Heart left ventricle (tissue), 13 donors: ENCODE measurements at regions not wholly inside any gene's neighbourhood (a gene's known extent, or its start where the extent isn't known, plus 50 kb on each side); places are given as distances from the start of the nearest gene placed in this dataset.

Experiments
- POLR2A ChIP-seq, 2 donors: fragments of 450-650 bp; IDR thresholded peaks; one replicate each; pipeline ENCODE4 v1.6.1; 2017; ENCODE audit warnings: antibody characterized with exemption in 2 of 2, mild to moderate bottlenecking in 2 of 2, moderate library complexity in 2 of 2
- TF ChIP-seq, protein P1 (sequence below), 12 donors: fragments of 200-600 bp; sonication (generic) in 4 of 12; IDR thresholded peaks; one replicate each; pipeline versions ENCODE4 v1.5.0 to v1.8.0; 2018 to 2022; ENCODE audit warnings: antibody characterized with exemption in 12 of 12, mild to moderate bottlenecking in 5 of 12
- donor health status: ischemic (EF 13 %, LVEDD 7.1; RV severe dilation, severe dysfunction).
- donor health status: DM: no; HTN: yes; CAD: no.
- donor health status: DM: no; HTN: no; CAD: no.
- donor health status: ischemic (EF 25% LVEDD 6.9; RV normal size, moderate dysfunction).
- donor health status: ischemic (EF 25% LVEDD 5.7; RV mildly dilated, moderate dysfunction).
- donor health status: ischemic (EF 35%, LVEDD 5.7; RV mildly dilated, moderate dysfunction).
- donor health status: nonischemic (EF 11% LVEDD 7.7; RV severe dilation, severe dysfunction).
- donor health status: DM: yes; HTN: yes; CAD: no.
- donor health status: PGD.
- donor health status: ischemic (EF 29% LVEDD 5.4; RV normal size, mild dysfunction).
- donor health status: nonischemic (EF 23%, LVEDD 6.1; RV moderate dilation, normal function).

DNA sequence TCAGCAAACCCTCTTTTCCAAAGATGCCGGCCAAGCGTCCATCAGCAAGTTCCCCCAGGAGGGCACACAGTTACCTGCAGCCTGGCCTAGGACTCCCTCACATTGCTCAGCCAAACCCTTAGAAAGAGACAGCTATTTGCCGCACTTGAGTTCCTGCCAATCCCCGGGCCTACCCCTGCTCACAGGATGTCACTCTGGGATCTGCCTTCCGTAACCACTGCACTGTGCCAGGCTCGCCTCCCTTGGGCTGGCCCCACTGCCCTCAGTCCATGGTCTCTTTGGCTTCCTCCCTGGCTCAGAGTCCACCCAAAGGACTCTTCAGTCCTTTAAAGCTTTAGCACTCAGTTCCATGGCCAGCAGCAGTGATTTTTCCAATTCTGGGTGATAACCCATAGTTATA lies 128.3 kb downstream of the NSG2 start:
- TF ChIP-seq, protein P1, sequence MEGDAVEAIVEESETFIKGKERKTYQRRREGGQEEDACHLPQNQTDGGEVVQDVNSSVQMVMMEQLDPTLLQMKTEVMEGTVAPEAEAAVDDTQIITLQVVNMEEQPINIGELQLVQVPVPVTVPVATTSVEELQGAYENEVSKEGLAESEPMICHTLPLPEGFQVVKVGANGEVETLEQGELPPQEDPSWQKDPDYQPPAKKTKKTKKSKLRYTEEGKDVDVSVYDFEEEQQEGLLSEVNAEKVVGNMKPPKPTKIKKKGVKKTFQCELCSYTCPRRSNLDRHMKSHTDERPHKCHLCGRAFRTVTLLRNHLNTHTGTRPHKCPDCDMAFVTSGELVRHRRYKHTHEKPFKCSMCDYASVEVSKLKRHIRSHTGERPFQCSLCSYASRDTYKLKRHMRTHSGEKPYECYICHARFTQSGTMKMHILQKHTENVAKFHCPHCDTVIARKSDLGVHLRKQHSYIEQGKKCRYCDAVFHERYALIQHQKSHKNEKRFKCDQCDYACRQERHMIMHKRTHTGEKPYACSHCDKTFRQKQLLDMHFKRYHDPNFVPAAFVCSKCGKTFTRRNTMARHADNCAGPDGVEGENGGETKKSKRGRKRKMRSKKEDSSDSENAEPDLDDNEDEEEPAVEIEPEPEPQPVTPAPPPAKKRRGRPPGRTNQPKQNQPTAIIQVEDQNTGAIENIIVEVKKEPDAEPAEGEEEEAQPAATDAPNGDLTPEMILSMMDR (IDR thresholded peaks at IDR 0.05), result no peak
- no peak for TF ChIP-seq POLR2A (IDR thresholded peaks at IDR 0.05)
